Peyer's patch (tissue), 4 donors: ENCODE measurements at regions not wholly inside any gene's neighbourhood (a gene's known extent, or its start where the extent isn't known, plus 50 kb on each side); places are given as distances from the start of the nearest gene placed in this dataset.

Source experiments
- DNase-seq, 3 donors: peaks; one replicate each; pipeline ENCODE4 v3.0.0-alpha.2; 2017 to 2019
- H3K27ac ChIP-seq, 4 donors: fragments of 200-600 bp; sonication (generic); one replicate each; pipeline ENCODE4 v1.5.1; 2016 to 2019
- H3K27me3 ChIP-seq, 2 donors: fragments of 200-600 bp; sonication (generic); one replicate each; pipeline ENCODE4 v1.5.1; 2019
- H3K36me3 ChIP-seq, 3 donors: fragments of 200-600 bp; sonication (generic); one replicate each; pipeline ENCODE4 v1.5.1; 2016 to 2019
- H3K4me1 ChIP-seq, 4 donors: fragments of 200-600 bp; sonication (generic); one replicate each; pipeline ENCODE4 v1.5.1; 2016 to 2019
- H3K4me3 ChIP-seq, 4 donors: fragments of 200-600 bp; sonication (generic); 1 replicate in 3 of 4; 2 replicates in 1 of 4; pipeline ENCODE4 v1.5.1; 2016 to 2019; ENCODE audit warnings: mild to moderate bottlenecking in 1 of 4
- H3K9me3 ChIP-seq, 4 donors: fragments of 200-600 bp; sonication (generic); one replicate each; pipeline ENCODE4 v1.5.1; 2016 to 2019; ENCODE audit warnings: mild to moderate bottlenecking in 1 of 4
- CTCF ChIP-seq, 6 experiments: fragments of 450-650 bp in 4 of 6; fragments of 200-600 bp in 2 of 6; sonication (generic) in 1 of 6; IDR thresholded peaks; one replicate each; pipeline ENCODE4 v1.5.1; 2017 to 2019; ENCODE audit warnings: antibody characterized with exemption in 6 of 6, mild to moderate bottlenecking in 3 of 6, moderate library complexity in 1 of 6
- POLR2A ChIP-seq, 2 donors: fragments of 450-650 bp; IDR thresholded peaks; one replicate each; pipeline ENCODE4 v1.5.1; 2017; ENCODE audit warnings: antibody characterized with exemption in 2 of 2, mild to moderate bottlenecking in 2 of 2, moderate library complexity in 2 of 2

- Histone ChIP-seq H3K27me3 (no peaks in the 10 kb centered on the region), H3K9me3 (no peaks in the 10 kb centered on the region), H3K27ac (no peak overlapping the region), H3K36me3 (no peaks in the 10 kb centered on the region), H3K4me3 (no peak overlapping the region), H3K4me1 (no peaks in the 10 kb centered on the region)
- DNase-seq, result no peak
- TF ChIP-seq POLR2A (IDR thresholded peaks at IDR 0.05) (no peak), CTCF (IDR thresholded peaks at IDR 0.05) (no peak)
Observed at GRCh38 chr6:767755-768512, 75.0 kb upstream of the EXOC2 start.

DNA sequence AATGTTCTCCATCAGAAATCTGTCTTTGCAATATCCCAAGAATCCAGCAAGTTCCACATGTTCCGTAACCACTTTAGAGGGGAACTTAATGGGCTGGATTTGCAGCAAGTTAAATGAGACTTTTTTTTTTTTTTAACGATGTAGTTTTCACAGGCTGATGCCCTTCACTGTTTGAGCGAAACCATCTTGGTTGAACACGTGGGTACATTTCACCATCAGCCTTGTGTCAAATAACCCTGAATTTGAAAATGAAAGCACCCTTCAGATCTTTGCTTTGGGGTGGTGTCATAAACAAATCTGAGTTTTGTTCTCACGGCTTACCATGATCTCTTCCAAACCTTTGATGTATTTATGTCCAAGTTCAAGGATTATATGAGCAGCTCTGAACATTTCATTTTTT is 73.7 kb upstream of the EXOC2 start:
- H3K4me3 ChIP-seq, result no peak overlapping the region
- H3K9me3 ChIP-seq, result no peaks in the 10 kb centered on the region
- TF ChIP-seq POLR2A (IDR thresholded peaks at IDR 0.05), result no peak
- TF ChIP-seq CTCF (IDR thresholded peaks at IDR 0.05), result no peak
- no peak for DNase-seq
- no peaks in the 10 kb centered on the region for H3K36me3 ChIP-seq
- H3K4me1 ChIP-seq, result no peaks in the 10 kb centered on the region
- no peak overlapping the region for H3K27ac ChIP-seq
- no peaks in the 10 kb centered on the region for H3K27me3 ChIP-seq

DNA sequence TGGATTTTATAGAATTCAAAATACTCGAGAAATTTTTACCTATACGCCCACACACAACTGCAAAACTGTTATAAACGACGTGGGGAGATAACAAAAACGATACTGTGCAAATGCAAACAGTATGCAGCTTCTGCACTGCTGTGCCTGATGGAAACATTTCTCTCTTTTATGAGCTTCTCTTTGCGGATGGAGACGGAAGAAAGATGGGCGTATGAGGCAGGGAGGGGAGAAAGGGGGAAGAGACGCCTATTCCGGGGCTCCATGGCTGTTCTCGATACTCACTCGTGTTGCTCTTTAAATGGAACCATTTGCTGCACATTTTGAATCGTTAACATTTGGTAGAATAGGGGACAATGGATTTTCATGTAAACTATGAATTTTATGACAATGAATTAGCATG is 69.1 kb upstream of the EXOC2 start:
- H3K27ac ChIP-seq, result no peak overlapping the region
- TF ChIP-seq POLR2A (IDR thresholded peaks at IDR 0.05), result no peak
- no peak for TF ChIP-seq CTCF (IDR thresholded peaks at IDR 0.05)
- H3K27me3 ChIP-seq, result no peaks in the 10 kb centered on the region
- no peak overlapping the region for H3K4me3 ChIP-seq
- no peak for DNase-seq
- H3K9me3 ChIP-seq, result no peaks in the 10 kb centered on the region
- H3K4me1 ChIP-seq, result no peaks in the 10 kb centered on the region
- H3K36me3 ChIP-seq, result no peaks in the 10 kb centered on the region

DNA sequence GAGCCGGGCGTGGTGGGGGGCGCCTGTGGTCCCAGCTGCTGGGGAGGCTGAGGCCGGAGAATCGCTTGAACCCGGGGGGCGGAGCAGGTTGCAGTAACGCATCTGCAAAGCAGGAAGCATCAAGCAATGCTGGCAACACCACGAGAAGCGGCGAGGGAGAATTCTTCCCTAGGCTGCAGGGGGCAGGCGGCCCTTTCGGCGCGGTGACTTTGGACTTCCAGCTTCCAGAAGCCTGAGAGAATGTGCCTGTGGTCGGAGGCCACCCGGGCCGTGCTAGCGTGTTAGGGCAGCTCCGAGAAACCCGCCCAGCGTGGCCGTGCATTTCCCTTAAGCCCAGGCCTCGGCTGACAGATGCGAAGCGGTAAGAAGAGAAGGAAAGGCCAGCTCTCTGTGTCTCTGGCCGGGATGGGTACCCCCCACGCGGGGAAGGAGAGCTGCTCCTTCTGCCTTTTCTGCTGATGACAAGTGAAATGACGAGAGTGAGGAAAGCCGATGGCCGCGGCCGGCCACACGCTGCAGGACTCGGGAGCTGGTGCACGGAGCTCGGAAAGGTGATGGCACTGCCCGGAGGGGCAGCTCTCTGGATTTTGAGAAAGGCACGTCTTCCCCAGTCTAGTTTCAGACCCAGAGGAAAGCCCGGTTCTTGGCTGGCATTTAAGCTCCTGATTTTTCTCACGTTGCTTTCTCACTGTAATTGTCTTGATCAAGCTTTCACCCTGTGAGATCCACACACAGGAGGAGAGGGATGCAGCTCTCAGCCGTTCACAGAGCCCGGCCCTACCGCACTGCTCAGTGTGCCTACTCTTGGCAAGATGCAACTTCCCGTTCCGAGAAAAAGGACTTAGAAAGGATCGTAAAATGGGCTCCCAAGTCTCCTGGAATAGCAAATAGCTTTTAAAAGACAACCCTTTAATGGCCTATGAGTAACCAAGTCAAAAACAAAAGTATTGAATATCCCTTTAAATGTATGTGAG is 68.3 kb upstream of the EXOC2 start:
- TF ChIP-seq CTCF (IDR thresholded peaks at IDR 0.05), result no peak
- no peak for TF ChIP-seq POLR2A (IDR thresholded peaks at IDR 0.05)
- Histone ChIP-seq H3K4me3 (no peak overlapping the region), H3K4me1 (no peaks in the 10 kb centered on the region), H3K36me3 (no peaks in the 10 kb centered on the region), H3K27me3 (no peaks in the 10 kb centered on the region), H3K9me3 (no peaks in the 10 kb centered on the region), H3K27ac (no peak overlapping the region)
- no peak for DNase-seq

DNA sequence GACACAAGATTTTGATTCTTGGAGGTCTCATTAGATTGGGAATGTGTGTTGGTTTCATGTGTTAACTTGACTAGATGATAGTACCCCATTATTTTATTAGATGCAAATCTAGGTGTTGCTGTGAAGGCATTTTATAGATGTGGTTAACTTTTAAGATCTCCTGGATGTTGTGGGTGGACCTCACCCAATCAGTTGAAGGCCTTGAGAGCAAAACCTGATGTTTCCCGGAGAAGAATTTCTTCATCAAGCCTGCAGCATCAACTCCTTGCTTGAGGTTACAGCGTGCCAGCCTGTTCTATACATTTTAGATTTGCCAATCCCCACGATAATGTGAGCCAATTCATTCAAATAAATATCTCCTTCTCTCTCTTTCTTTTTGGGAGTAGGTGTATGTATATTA is 66.8 kb upstream of the EXOC2 start:
- Histone ChIP-seq H3K36me3 (no peaks in the 10 kb centered on the region), H3K4me3 (no peak overlapping the region), H3K4me1 (no peaks in the 10 kb centered on the region), H3K27me3 (no peaks in the 10 kb centered on the region), H3K27ac (no peak overlapping the region), H3K9me3 (no peaks in the 10 kb centered on the region)
- TF ChIP-seq CTCF (IDR thresholded peaks at IDR 0.05) (no peak), POLR2A (IDR thresholded peaks at IDR 0.05) (no peak)
- DNase-seq, result no peak
